GM21825 (cell line): ENCODE measurements at regions not wholly inside any gene's neighbourhood (a gene's known extent, or its start where the extent isn't known, plus 50 kb on each side); places are given as distances from the start of the nearest gene placed in this dataset.

Experiments
- ATAC-seq: cut with Tn5 transposase; IDR thresholded peaks from one replicate; pipeline ENCODE4 v1.9.1; 2021; ENCODE audit warnings: mild to moderate bottlenecking, moderate library complexity; ENCODE audit not compliant: unreplicated experiment

DNA sequence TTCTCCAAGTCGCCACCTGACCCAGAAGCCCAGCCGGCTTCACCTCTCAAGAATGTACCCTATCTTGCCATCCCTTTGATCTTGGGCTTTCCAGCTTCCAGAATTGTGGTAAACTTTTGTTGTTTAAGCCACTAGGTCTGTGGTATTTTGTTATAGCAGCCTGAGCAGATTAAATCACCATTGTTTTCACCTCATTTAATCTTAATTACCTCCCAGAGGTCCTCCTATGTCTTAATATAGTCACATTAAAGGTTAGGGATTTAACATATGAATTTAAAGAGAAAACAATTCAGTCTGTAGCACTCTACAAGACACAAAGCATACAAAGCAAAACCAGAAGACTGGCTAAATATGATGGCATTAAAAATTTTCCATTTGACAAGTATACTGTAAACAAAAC, 123.4 kb upstream of the CADM2 start:
- no peak for ATAC-seq

- ATAC-seq: no peak
Measured at GRCh38 chr3:84836961-84837360, 121.8 kb upstream of the CADM2 start.

DNA sequence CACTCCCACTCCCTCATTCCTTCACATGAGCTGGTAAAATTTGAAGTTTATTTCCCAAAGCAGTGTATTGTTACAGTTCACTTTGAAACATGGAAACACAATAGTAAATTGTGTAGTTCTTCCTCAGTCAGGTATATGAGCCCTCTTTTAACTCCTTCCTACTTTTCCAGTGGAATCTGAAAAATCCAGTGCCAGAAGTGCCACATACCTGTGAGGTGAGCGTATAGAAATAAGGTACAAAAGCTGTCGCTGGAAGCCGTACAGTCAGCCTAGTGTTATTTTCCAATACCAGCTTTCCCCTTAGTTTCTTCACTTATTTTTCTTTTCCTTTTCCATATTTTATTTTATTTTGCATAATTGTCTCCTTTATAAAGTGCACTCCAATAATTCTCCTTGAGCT, 81.7 kb upstream of the CADM2 start:
- ATAC-seq: no peak

DNA sequence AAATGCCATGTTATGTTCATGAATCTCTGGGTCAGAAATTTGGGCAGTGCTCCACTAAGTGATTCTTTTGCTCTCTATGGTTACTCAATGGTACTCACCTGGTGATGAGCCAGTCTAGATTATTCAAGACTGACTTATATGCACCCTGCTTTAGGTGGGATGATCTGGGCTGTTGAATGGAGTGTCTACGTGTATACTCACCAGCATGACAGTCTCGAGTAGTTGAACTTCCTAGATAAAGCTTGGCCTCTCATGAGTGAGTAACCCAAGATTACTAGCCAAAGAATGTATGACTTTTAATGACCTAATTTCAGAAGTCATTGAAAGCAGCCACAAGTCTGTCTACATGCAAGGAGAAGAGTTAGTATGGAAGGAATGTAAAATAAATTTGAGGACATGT, 77.5 kb upstream of the CADM2 start:
- ATAC-seq: no peak

- no peak for ATAC-seq
Measured at GRCh38 chr3:84885199-84885882, 73.4 kb upstream of the CADM2 start.

DNA sequence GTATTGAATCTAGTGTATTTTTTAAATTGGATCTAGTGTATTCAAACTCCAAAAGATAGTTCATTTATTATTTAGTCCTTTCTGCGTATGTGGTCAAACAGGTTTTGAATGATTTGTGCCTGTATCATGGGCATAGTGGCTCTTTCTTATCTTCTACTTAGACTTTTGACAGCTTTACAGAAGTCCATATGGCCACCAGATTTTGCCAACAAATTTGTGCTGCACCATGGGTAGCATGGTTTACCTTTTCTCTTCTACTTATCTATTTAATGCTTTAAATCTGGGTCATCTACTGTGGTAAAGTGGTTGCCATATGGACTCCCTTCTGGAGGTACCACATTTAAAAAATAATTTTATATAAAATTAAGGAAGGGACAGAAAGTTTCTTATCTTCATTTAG, 66.9 kb upstream of the CADM2 start:
- no peak for ATAC-seq

DNA sequence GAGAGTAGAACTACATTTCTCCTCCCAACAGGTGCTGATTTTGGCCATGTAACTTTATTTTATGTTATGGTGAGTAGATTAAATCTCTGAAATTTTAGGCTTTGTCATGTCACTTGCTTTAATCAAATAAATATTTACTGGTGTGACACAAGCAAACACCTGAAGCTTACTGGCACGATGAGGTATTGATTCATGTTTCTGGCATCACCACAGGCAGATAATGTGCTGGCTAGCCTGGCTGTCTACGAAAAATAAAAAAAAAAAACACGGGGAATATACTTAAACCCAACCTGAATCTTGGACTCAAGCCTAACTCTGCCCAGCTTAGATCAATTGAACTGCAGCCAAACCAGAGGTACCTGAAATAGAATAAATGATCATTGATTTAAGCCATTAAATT, 65.6 kb upstream of the CADM2 start:
- ATAC-seq: no peak

DNA sequence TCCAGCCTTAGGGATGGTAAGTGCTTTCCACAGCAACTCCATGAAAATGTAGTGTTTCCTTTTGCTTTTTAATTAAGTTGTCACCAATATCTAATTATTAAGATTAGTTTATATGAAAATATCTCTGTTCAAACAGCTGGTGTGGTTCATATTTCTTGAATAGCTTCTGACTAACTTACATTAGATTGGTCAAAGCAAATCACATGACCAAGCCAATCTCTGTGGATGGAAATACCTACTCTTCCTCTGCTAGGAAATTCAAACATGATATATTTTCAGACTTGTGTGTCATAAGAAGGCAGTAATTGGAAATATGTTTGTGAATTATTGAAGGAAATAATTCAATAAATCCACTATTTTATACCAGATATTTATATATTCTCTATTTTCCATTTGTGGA, 54.6 kb upstream of the CADM2 start:
- ATAC-seq: no peak

GRCh38 chr3:84904816-84905555, 53.8 kb upstream of the CADM2 start:
- no peak for ATAC-seq

GRCh38 chr3:84905556-84905920, 53.3 kb upstream of the CADM2 start:
- ATAC-seq: no peak

DNA sequence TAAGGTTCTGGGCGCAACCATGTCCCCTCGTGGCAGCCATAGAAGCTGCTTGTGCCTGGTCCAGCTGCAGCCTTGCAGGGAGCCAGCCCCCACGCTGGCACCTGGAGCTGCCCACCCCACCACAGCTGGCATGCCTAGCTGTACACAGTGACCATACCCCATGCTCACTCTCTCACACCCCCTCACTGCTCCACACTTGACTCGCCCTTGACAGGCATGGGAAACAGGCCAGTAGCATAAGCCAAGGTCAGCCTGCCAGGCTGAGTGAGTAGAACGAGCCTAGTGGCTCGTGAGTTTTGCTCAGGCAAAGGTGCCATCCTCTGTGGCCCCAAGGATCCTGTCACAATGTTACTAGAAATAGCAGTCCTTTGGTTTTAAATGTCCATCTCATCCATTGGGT, 52.7 kb upstream of the CADM2 start:
- ATAC-seq: no peak
